HG02943 (cell line): ENCODE measurements at regions not wholly inside any gene's neighbourhood (a gene's known extent, or its start where the extent isn't known, plus 50 kb on each side); places are given as distances from the start of the nearest gene placed in this dataset.
"Not testable (repeated sequence)": the region's sequence is repeated elsewhere in the genome, so short reads cannot be mapped to it uniquely, and the experiment has no call there.

ENCODE experiments used
- ATAC-seq: cut with Tn5 transposase; IDR thresholded peaks from one replicate; pipeline ENCODE4 v1.9.1; 2021; ENCODE audit warnings: mild to moderate bottlenecking, low read depth, moderate library complexity; ENCODE audit not compliant: unreplicated experiment

DNA sequence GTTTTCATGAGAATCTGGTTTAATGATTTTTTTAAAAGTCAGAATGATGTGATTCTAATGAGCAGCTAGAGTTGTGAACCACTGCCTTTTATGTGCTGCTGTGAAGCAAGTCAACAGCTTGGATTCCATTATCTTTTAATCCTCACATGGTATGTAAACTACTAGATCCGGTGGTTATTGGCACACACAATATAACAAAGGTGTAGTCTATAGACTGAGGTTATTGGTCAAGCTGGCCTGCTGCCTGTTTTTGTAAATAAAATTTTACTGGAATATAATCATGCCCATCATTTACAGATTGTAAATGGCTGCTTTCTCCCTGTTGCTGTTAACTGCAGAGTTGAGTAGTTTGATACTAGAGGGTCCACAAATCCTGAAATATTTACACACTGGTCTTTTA lies 103.1 kb downstream of the OTOL1 start:
- ATAC-seq, result no peak

GRCh38 chr3:161600173-161600572 lies 103.6 kb downstream of the OTOL1 start:
- ATAC-seq, result no peak

- ATAC-seq, result no peak
Observed at GRCh38 chr3:161602475-161602874, 105.9 kb downstream of the OTOL1 start.

- no peak for ATAC-seq
Observed at GRCh38 chr3:161602918-161603317, 106.3 kb downstream of the OTOL1 start.

- no peak for ATAC-seq
Observed at GRCh38 chr3:161607056-161607455, 110.4 kb downstream of the OTOL1 start.

DNA sequence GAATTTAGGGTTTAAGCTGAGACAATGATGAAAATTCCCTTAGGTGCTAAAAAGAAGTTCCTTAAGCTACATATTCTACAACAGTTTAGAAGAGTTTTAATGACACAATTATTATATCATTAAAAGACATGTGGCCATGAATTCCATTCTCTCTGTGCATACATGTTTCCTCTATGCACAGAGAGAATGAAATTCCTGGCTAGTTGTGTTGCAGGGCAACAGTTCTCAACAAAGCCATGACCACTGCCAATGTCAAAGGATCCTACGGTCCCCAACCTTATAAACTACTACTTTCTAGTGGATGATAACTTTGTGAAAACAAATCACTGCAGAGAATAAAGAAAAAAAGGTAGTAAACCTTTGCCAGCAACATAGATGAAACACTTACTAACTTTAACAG lies 122.7 kb downstream of the OTOL1 start:
- ATAC-seq, result no peak

DNA sequence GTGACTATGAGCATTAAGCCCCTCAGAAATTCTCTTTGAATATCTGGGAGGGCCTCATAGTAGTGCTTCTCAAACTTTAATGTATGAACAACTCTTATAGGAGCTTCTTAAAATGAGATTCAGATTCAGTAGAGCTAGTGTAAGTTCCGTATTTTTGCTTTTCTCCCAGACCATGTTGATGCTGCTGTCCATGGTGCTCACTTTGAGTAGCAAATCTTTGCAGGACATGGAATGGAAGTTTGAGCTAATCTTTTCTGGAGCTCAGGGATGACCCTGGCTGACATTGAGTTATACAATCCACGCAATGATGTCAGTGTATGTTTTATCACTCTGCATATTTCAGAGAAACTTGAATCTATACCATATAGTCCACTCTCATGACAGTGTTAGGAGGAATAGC lies 134.2 kb downstream of the OTOL1 start:
- no peak for ATAC-seq

DNA sequence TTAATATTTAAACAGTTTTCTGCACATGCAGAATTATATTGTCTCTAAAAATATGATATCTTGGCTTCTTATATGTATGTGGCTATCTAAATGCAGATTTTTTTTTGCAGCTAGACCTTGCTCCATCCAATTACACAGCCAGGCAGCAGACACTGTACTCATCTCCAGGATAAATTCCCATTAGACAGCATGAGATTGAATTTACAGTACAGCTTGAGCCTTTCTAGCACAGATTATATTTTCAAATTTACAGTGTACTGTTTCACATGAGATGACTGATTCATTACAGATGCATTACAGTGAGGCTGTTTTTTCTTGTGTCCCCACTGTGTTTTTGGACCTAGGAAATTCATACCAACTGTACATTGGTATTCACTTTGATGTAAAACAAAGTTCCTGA lies 134.9 kb downstream of the OTOL1 start:
- no peak for ATAC-seq

GRCh38 chr3:161637559-161637958 lies 141.0 kb downstream of the OTOL1 start:
- no peak for ATAC-seq

- ATAC-seq, result not testable (repeated sequence)
Observed at GRCh38 chr3:161639095-161639494, 142.5 kb downstream of the OTOL1 start.

DNA sequence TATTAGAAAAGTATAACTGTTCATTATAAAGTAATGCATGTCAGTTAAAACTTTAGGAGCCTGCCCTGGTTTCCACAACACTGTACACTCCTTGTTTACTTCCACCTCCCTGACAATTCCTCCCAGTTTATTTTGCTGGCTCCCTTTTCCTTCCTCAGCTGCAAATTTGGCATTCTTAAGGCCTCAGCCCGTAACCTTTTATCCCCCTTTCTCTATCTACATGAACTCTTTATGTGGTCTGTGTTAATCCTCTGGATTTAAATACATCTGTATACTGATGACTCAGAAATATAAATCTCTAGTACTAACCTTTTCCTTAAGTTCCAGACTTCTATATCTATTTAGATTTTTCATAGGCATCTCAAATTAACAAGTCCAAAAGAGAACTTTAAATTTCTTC lies 143.6 kb downstream of the OTOL1 start:
- ATAC-seq, result no peak

- ATAC-seq, result no peak
Observed at GRCh38 chr3:161641287-161641686, 144.7 kb downstream of the OTOL1 start.

- no peak for ATAC-seq
Observed at GRCh38 chr3:161644891-161645635, 148.5 kb downstream of the OTOL1 start.

- no peak for ATAC-seq
Observed at GRCh38 chr3:161647936-161648470, 151.4 kb downstream of the OTOL1 start.

DNA sequence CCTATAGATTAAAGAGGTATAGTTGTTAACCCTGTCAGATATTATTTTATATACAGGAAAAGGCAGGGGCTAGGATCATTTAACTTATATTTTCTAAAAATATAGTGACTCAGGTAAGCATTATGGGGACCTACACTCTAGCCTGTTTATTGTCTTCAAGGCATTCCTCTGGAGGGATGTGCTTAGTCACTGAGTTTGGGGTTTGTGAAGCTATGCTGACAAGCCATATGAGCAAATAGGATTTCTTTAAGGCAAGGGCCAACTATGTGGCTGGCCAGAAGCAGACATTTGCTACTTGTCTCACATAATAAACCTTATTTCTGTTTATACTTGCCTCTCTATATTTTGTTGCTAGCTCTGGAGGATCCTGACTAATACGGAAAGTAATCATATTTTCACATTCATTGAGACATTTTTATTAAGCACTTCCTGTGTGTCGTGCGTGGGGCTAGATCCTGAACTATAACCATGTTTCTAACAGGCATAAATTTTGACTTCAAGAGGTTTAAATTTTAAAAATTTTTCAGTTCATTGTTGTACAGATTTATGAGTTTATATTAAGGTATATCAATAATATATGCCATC lies 153.4 kb downstream of the OTOL1 start:
- ATAC-seq, result no peak

DNA sequence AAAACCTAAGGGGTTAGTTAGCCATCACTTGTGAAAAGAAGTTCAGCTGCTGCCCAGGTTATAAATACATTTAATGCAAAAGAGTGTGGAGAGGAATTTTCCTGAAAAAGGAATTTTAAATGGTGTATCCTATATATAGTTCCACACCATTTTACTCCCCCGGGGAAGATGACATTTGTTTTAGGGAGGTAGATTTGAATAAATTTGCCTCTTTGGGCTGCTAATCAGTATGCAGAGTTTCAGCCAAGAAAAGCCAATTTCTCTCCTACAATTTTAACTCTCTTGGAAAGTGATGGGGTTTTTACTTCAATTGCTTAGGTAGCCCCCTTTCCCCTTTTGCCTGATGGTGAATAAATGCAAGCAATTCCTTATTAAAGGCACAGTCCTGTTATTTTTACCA lies 161.2 kb downstream of the OTOL1 start:
- no peak for ATAC-seq

GRCh38 chr3:161671141-161671540 lies 174.5 kb downstream of the OTOL1 start:
- ATAC-seq, result no peak

DNA sequence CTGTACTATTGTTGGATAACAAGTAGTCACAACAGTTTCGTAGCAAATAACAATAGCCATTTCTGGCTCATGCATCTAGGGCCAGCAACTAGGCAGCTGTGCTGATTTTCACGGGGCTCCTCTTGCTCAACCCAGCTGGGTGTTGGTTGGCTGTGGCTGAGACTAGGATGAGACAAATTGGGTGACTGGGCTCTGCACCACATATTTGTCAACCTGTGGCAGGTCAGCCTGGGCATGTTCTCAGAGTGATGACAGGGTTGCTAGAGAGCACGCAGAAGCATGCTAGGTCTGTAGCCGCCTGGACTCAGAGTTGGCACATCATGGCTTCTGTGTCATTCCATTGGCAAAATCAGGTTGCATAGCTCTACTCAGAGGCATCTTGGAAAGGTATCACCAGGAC lies 175.9 kb downstream of the OTOL1 start:
- ATAC-seq, result no peak

DNA sequence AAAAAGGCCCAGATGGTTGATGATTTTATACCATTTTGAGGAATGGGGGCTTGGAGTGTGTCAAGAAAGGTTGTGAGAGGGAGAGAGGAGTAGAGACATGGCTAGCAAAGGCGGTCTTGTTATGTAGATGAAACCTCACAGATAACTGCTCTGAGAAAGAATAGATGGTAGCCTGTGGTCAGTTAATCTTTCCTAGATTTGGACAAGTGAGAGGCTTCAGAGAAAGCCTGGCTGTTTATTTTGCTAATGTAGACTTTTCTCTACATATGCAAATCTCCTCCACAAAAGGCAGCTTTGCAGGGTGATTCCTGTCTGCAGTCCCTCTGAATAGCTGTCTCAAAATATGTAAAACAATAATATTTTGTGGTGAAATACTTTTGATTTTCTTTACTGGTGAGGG lies 177.3 kb downstream of the OTOL1 start:
- ATAC-seq, result no peak

DNA sequence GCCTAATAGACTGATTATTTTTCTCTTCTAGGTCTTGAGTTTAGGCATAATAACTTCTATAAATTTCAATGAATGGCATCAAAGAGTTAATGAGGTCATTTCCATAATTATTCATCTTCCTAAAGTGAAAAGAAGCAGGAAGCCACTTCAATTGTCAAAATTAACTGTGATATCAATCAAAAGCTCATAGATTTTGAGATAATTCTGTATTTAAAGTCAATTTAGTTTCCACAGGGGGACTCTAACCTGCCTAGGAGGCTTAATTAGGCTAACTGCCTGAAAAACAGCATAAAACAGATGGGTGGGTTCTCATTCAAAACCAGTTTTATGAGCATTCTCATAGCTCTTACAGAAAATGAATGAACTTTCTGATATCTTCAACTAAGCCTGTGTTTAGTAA lies 177.8 kb downstream of the OTOL1 start:
- ATAC-seq, result no peak

DNA sequence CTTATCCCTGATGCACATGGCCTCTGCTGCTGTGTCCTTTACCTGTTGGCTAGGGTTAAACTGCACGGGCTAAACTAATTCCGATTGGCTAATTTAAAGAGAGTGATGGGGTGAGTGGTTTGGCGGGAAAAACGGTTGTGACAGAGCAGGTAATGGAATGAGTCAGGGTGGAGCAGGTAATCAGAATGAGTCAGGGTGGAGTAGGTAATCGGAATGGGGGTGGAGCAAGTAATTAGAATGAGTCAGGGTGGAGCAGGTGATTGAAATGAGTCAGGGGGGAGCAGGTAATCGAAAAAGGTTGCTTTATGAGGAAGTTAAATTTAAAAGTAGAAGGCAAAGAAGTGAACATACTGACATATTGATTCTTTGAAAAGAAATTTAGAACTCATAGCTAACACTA lies 185.2 kb downstream of the OTOL1 start:
- ATAC-seq, result not testable (repeated sequence)

DNA sequence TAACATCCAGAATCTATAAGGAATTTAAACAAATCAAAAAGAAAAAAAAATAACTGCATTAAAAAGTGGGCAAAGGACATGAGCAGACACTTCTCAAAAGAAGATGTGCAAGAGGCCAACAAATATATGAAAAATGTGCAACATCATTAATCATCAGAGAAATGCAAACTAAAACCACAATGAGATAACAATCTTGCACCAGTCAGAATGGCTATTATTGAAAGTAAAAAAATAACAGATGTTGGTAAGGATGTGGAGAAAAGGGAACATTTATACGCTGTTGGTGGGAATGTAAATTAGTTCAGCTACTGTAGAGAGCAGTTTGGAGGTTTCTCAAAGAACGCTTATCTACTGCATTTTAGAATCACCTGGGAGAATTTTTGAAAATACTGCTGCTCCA lies 186.1 kb downstream of the OTOL1 start:
- no peak for ATAC-seq
